Fibroblast of the aortic adventitia (primary cell): ENCODE measurements at regions not wholly inside any gene's neighbourhood (a gene's known extent, or its start where the extent isn't known, plus 50 kb on each side); places are given as distances from the start of the nearest gene placed in this dataset.

ENCODE experiments used
- DNase-seq: peaks from one replicate; pipeline ENCODE4 v3.0.0-alpha.2; 2010; ENCODE audit warnings: low read depth
- H3K4me3 ChIP-seq: 2 replicates; pipeline ENCODE4 v1.5.1; 2011; ENCODE audit warnings: low read depth, mild to moderate bottlenecking, control low read depth, low read length, moderate library complexity
- CTCF ChIP-seq: IDR thresholded peaks from 2 replicates; pipeline ENCODE4 v1.5.1; 2011; ENCODE audit warnings: mild to moderate bottlenecking, low read length, control low read depth, inconsistent platforms; ENCODE audit not compliant: insufficient read depth

GRCh38 chr1:187617776-187618175 lies 789.0 kb downstream of the PLA2G4A start:
- TF ChIP-seq CTCF: no peak
- no peak for DNase-seq
- H3K4me3 ChIP-seq: no peak overlapping the region

DNA sequence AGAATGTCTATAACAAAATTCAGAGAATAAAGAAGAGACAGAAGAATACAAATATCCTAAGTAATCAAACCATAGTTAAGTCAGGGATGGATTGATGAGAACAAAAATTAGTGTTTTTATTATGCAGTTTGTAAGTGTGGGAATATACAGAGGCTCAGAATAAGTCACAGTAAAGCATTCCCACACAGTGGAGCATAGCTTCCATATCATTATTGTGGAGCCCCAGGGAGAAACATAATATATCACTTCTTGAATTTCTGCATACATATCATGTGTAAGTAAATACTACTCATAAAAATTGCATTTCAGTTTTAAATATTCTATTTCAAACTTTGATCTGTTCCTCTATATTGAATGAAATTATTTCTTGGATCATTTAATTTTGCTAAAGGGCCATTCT lies 790.4 kb downstream of the PLA2G4A start:
- no peak for TF ChIP-seq CTCF
- DNase-seq: no peak
- no peak overlapping the region for H3K4me3 ChIP-seq

- no peak for TF ChIP-seq CTCF
- no peak for DNase-seq
- H3K4me3 ChIP-seq: no peak overlapping the region
Measured at GRCh38 chr1:187621951-187622350, 793.2 kb downstream of the PLA2G4A start.

DNA sequence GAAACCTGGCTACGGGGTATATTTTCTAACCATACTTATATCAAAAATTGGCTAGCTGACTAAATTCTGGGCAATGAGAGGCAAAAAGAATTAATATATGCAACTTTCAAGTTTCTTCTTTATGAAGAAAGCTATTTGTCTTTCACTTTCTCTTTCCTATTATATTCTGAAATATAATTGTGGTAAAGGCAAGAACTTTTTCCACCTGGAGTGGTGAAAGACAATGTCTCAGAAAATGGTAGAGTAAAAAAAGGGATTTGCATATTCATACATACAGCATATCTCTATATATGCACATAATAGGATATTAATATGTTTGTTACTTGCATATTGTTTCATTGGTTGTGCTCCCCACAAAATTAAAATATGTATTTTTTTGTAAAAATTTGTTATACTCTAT lies 793.8 kb downstream of the PLA2G4A start:
- no peak overlapping the region for H3K4me3 ChIP-seq
- DNase-seq: no peak
- no peak for TF ChIP-seq CTCF

DNA sequence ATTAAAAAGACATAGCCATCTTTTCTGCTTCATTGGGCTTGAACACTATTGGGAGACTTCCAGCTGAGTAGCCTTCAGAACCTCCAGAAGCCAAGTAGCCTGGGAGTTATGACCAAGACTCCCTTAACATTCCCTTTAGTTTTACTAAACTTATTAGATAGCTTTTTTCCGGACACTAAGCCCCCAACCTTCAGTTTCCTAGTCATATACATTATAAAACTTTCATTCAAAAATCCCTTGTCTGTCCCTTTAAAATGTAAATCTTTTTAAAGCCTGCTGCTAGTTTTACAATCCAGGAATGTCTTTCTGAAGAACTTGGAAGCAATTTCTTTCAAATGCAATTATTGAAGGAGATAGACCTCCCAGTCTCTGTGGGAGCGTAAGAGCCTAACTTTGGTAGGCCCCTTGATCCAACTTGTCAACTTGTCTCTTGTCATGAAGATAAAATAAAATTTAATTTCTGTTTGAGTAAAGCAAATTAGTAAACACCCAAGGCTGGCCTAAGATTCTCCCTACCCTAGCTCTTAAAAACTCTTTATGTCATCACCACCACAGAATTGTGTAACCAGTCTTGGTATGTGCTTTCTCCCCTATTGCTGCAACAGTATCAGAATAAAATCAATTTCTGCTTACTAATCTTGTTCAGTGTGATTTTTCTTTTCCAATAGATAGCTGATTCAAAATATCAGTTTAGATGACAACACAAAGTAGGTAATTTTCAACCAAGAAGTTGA lies 796.2 kb downstream of the PLA2G4A start:
- no peak for DNase-seq
- no peak for TF ChIP-seq CTCF
- no peak overlapping the region for H3K4me3 ChIP-seq

GRCh38 chr1:187626056-187626455 lies 797.3 kb downstream of the PLA2G4A start:
- TF ChIP-seq CTCF: no peak
- no peak overlapping the region for H3K4me3 ChIP-seq
- DNase-seq: no peak

GRCh38 chr1:187627516-187627915 lies 798.8 kb downstream of the PLA2G4A start:
- H3K4me3 ChIP-seq: no peak overlapping the region
- TF ChIP-seq CTCF: no peak
- no peak for DNase-seq
